GM12878 (cell line): ENCODE measurements at regions not wholly inside any gene's neighbourhood (a gene's known extent, or its start where the extent isn't known, plus 50 kb on each side); places are given as distances from the start of the nearest gene placed in this dataset.

Source experiments
- EP300 ChIP-seq, 2 experiments: fragments of 150-350 bp in 1 of 2; IDR thresholded peaks; 2 replicates each; pipeline ENCODE4 v1.6.1; 2011 to 2012; ENCODE audit warnings: low read depth in 2 of 2, low read length in 2 of 2, borderline replicate concordance in 1 of 2, improper control_type of control experiment in 1 of 2, inconsistent platforms in 1 of 2; ENCODE audit not compliant: control insufficient read depth in 1 of 2
- ETV6 ChIP-seq, 2 experiments: fragments of 450-650 bp in 1 of 2; IDR thresholded peaks in 1 of 2; conservative IDR thresholded peaks in 1 of 2; 2 replicates each; pipeline ENCODE4 v1.6.1; 2014; ENCODE audit warnings: antibody characterized with exemption in 1 of 2, borderline replicate concordance in 1 of 2, low read depth in 1 of 2, mild to moderate bottlenecking in 1 of 2, moderate library complexity in 1 of 2
- EZH2 ChIP-seq: IDR thresholded peaks from 2 replicates; pipeline ENCODE4 v1.6.1; 2012; ENCODE audit warnings: low read depth, mild to moderate bottlenecking, control low read depth, inconsistent platforms, low read length, borderline replicate concordance; ENCODE audit not compliant: control insufficient read depth
- JUND ChIP-seq: IDR thresholded peaks from 2 replicates; pipeline ENCODE4 v1.6.1; 2012; ENCODE audit warnings: low read depth, mild to moderate bottlenecking, low read length, improper control_type of control experiment, moderate library complexity
- NBN ChIP-seq: fragments of 450-650 bp; IDR thresholded peaks from 2 replicates; pipeline ENCODE4 v1.6.1; 2016
- REST ChIP-seq: IDR thresholded peaks from 2 replicates; pipeline ENCODE4 v1.6.1; 2012; ENCODE audit warnings: mild to moderate bottlenecking, low read depth, low read length
- SMAD1 ChIP-seq: fragments of 450-650 bp; IDR thresholded peaks from 2 replicates; pipeline ENCODE4 v1.6.1; 2018; ENCODE audit warnings: mild to moderate bottlenecking, low read depth; ENCODE audit not compliant: partially characterized antibody
- SRF ChIP-seq, 2 experiments: IDR thresholded peaks; 2 replicates each; pipeline ENCODE4 v1.6.1; 2011; ENCODE audit warnings: low read depth in 2 of 2, low read length in 2 of 2, mild to moderate bottlenecking in 1 of 2, moderate library complexity in 1 of 2
- ZNF274 ChIP-seq: IDR thresholded peaks from one replicate; pipeline ENCODE4 v1.8.0; 2011; ENCODE audit not compliant: insufficient read length, insufficient read depth
- TF ChIP-seq, protein P1 (sequence below): fragments of 150-350 bp; IDR thresholded peaks from 2 replicates; pipeline ENCODE4 v1.6.1; 2016; ENCODE audit warnings: low read depth, low read length

GRCh38 chr5:13045897-13046551, 898.5 kb downstream of the DNAH5 start:
- TF ChIP-seq EZH2 (no peak), SRF (IDR thresholded peaks at IDR 0.05; ENCODE audit: low read depth in 2 of 2, low read length in 2 of 2) (no peak), ETV6 (conservative IDR thresholded peaks at IDR 0.05 in 1 of 2, IDR thresholded peaks at IDR 0.05 in 1 of 2; ENCODE audit: borderline replicate concordance in 1 of 2, low read depth in 1 of 2) (no peak), ZNF274 (no peak), SMAD1 (no peak), REST (no peak), JUND (no peak), EP300 (IDR thresholded peaks at IDR 0.05; ENCODE audit: borderline replicate concordance in 1 of 2, control insufficient read depth in 1 of 2, low read depth in 2 of 2, low read length in 2 of 2) (no peak), NBN (no peak)
- TF ChIP-seq, protein P1, sequence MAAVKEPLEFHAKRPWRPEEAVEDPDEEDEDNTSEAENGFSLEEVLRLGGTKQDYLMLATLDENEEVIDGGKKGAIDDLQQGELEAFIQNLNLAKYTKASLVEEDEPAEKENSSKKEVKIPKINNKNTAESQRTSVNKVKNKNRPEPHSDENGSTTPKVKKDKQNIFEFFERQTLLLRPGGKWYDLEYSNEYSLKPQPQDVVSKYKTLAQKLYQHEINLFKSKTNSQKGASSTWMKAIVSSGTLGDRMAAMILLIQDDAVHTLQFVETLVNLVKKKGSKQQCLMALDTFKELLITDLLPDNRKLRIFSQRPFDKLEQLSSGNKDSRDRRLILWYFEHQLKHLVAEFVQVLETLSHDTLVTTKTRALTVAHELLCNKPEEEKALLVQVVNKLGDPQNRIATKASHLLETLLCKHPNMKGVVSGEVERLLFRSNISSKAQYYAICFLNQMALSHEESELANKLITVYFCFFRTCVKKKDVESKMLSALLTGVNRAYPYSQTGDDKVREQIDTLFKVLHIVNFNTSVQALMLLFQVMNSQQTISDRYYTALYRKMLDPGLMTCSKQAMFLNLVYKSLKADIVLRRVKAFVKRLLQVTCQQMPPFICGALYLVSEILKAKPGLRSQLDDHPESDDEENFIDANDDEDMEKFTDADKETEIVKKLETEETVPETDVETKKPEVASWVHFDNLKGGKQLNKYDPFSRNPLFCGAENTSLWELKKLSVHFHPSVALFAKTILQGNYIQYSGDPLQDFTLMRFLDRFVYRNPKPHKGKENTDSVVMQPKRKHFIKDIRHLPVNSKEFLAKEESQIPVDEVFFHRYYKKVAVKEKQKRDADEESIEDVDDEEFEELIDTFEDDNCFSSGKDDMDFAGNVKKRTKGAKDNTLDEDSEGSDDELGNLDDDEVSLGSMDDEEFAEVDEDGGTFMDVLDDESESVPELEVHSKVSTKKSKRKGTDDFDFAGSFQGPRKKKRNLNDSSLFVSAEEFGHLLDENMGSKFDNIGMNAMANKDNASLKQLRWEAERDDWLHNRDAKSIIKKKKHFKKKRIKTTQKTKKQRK, result no peak
